GM23248 (cell line): ENCODE measurements at regions not wholly inside any gene's neighbourhood (a gene's known extent, or its start where the extent isn't known, plus 50 kb on each side); places are given as distances from the start of the nearest gene placed in this dataset.

Experiments
- DNase-seq: peaks from one replicate; pipeline ENCODE4 v3.0.0-alpha.2; 2015
- H2AFZ ChIP-seq: fragments of 200-600 bp; sonication (generic); 2 replicates; pipeline ENCODE4 v1.6.1; 2016; ENCODE audit warnings: antibody characterized with exemption
- H3F3A ChIP-seq: fragments of 200-600 bp; sonication (generic); 2 replicates; pipeline ENCODE4 v1.6.1; 2016; ENCODE audit warnings: mild to moderate bottlenecking, antibody characterized with exemption, mixed run types; ENCODE audit not compliant: insufficient read depth
- H3K27ac ChIP-seq: fragments of 200-600 bp; sonication (generic); 2 replicates; pipeline ENCODE4 v1.5.1; 2016; ENCODE audit warnings: mild to moderate bottlenecking
- H3K27me3 ChIP-seq: fragments of 200-600 bp; sonication (generic); replicated peaks from 2 replicates; pipeline ENCODE4 v1.6.1; 2016; ENCODE audit warnings: mild to moderate bottlenecking; ENCODE audit not compliant: insufficient read depth
- H3K36me3 ChIP-seq: fragments of 200-600 bp; sonication (generic); 2 replicates; pipeline ENCODE4 v1.6.1; 2016; ENCODE audit warnings: low read depth, mild to moderate bottlenecking
- H3K4me1 ChIP-seq: fragments of 200-600 bp; sonication (generic); 2 replicates; pipeline ENCODE4 v1.6.1; 2016; ENCODE audit warnings: mild to moderate bottlenecking; ENCODE audit not compliant: insufficient read depth
- H3K4me2 ChIP-seq: fragments of 200-600 bp; sonication (generic); one replicate; pipeline ENCODE4 v1.6.1; 2016; ENCODE audit warnings: mild to moderate bottlenecking; ENCODE audit not compliant: unreplicated experiment
- H3K4me3 ChIP-seq: fragments of 200-600 bp; sonication (generic); 2 replicates; pipeline ENCODE4 v1.5.1; 2016; ENCODE audit warnings: mild to moderate bottlenecking
- H3K79me2 ChIP-seq: fragments of 200-600 bp; sonication (generic); 2 replicates; pipeline ENCODE4 v1.6.1; 2016; ENCODE audit warnings: mild to moderate bottlenecking; ENCODE audit not compliant: insufficient read depth
- H3K9ac ChIP-seq: fragments of 200-600 bp; sonication (generic); 2 replicates; pipeline ENCODE4 v1.6.1; 2016; ENCODE audit warnings: mild to moderate bottlenecking
- H3K9me2 ChIP-seq: fragments of 200-600 bp; sonication (generic); 2 replicates; pipeline ENCODE4 v1.6.1; 2016; ENCODE audit warnings: mixed run types, mild to moderate bottlenecking, moderate library complexity; ENCODE audit not compliant: insufficient read depth
- H3K9me3 ChIP-seq: fragments of 200-600 bp; sonication (generic); one replicate; pipeline ENCODE4 v1.6.1; 2017; ENCODE audit warnings: low read depth
- H4K20me1 ChIP-seq: fragments of 200-600 bp; sonication (generic); 2 replicates; pipeline ENCODE4 v1.6.0; 2016; ENCODE audit not compliant: insufficient read depth
- EZH2 ChIP-seq: fragments of 200-600 bp; sonication (generic); IDR thresholded peaks from 2 replicates; pipeline ENCODE4 v1.6.1; 2018; ENCODE audit warnings: antibody characterized with exemption, mild to moderate bottlenecking; ENCODE audit not compliant: insufficient read depth, poor library complexity, severe bottlenecking
- EZH2phosphoT487 ChIP-seq: fragments of 200-600 bp; sonication (generic); IDR thresholded peaks from 2 replicates; pipeline ENCODE4 v1.6.1; 2018; ENCODE audit warnings: antibody characterized with exemption, moderate library complexity, mild to moderate bottlenecking, low read depth; ENCODE audit not compliant: insufficient read depth
- WGBS, 2 experiments: methylation state at CpG; one replicate each; pipeline ENCODE4 v1.1.6; 2015 to 2017; ENCODE audit warnings: low lambda C conversion rate in 2 of 2, low coverage in 1 of 2; ENCODE audit errors: missing lambda C conversion rate in 2 of 2; 5-methylcytosine and 5-hydroxymethylcytosine counted together
- in situ Hi-C: fragments of 300-500 bp; cut with MboI; formaldehyde crosslinking; loops from 2 replicates; pipeline ENCODE4 v1.15.0; 2020

DNA sequence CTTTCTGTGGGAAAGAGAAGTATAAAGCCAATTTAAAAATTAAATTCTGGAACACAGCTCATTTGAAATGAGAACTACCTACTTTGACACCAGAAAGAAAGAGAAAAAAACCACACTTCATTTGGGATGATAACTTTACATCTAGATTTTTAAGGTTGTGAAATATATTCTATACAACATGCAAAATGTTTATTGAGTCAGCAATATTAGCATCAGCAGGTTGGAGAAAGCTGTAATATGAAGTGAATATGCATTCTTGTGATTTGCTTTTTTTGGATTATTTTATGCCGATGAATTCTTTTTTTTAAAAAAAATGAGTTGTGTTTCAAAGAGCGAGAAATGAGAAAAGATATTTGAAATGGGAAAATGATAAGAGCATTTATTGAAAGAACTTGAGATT is 307.0 kb upstream of the DPPA4 start:
- peaks cover 8% of the 10 kb centered on the region for H3K4me1 ChIP-seq
- no peaks in the 10 kb centered on the region for H3K36me3 ChIP-seq
- in situ Hi-C loops = no loop called here
- 73 to 79% methylated on average over 2 of the region's 2 CpGs for WGBS, 2 experiments
- H3K79me2 ChIP-seq = no peaks in the 10 kb centered on the region
- TF ChIP-seq EZH2 = no peak
- no peak for TF ChIP-seq EZH2phosphoT487
- no peak overlapping the region for H3K27ac ChIP-seq
- no peak overlapping the region for H2AFZ ChIP-seq
- DNase-seq = no peak
- H3K27me3 ChIP-seq = no peaks in the 10 kb centered on the region; the same call in 1 of the 2 replicates
- no peaks in the 10 kb centered on the region for H3F3A ChIP-seq
- no peak overlapping the region for H3K4me3 ChIP-seq
- no peak overlapping the region for H3K9ac ChIP-seq
- H3K9me3 ChIP-seq = no peaks in the 10 kb centered on the region
- H4K20me1 ChIP-seq = no peaks in the 10 kb centered on the region
- no peak overlapping the region for H3K4me2 ChIP-seq
- H3K9me2 ChIP-seq = no peaks in the 10 kb centered on the region

DNA sequence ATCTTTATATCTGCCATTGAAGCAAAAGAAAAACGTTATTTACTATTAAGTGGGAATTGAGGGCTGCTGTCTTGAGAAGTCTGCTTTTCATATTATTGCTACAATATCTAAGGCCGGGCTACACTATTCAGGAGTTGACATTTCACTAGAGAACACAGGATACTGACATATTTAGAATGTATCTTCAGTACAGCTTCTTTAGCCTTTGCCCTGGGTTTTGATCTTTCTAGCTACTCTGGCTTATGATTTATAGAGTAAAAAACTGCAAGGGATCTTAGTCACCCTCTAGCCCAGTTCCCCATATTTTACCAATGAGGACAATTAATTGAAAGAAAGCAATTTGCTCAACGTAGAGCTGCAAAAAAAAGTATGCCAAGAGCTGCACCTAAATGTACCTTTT is 307.4 kb upstream of the DPPA4 start:
- no peaks in the 10 kb centered on the region for H3K9me3 ChIP-seq
- H3K9ac ChIP-seq = no peak overlapping the region
- no peaks in the 10 kb centered on the region for H3K36me3 ChIP-seq
- no peak for DNase-seq
- H4K20me1 ChIP-seq = no peaks in the 10 kb centered on the region
- no peak overlapping the region for H3K4me2 ChIP-seq
- in situ Hi-C loops = no loop called here
- H3K9me2 ChIP-seq = no peaks in the 10 kb centered on the region
- WGBS, 2 experiments = 24 to 27% methylated on average over 3 of the region's 3 CpGs
- peaks cover 8% of the 10 kb centered on the region for H3K4me1 ChIP-seq
- no peak overlapping the region for H3K4me3 ChIP-seq
- H3K27me3 ChIP-seq = no peaks in the 10 kb centered on the region; the same call in 1 of the 2 replicates
- no peak overlapping the region for H2AFZ ChIP-seq
- no peaks in the 10 kb centered on the region for H3K79me2 ChIP-seq
- H3F3A ChIP-seq = no peaks in the 10 kb centered on the region
- no peak overlapping the region for H3K27ac ChIP-seq
- no peak for TF ChIP-seq EZH2
- TF ChIP-seq EZH2phosphoT487 = no peak

DNA sequence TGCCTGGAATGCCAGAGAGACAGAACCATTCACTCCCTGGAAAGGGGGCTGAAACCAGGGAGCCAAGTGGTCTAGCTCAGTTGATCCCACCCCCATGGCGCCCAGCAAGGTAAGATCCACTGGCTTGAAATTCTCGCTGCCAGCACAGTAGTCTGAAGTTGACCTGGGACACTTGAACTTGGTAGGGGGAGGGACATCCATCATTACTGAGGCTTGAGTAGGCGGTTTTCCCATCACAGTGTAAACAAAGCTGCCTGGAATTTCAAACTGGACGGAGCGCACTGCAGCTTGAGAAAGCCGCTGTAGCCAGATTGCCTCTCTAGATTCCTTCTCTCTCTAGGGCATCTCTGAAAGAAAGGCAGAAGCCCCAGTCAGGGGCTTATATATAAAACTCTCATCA is 310.7 kb upstream of the DPPA4 start:
- Histone ChIP-seq H3K9me3 (no peaks in the 10 kb centered on the region), H3K9ac (no peak overlapping the region), H3K9me2 (no peaks in the 10 kb centered on the region), H3F3A (no peaks in the 10 kb centered on the region), H2AFZ (no peak overlapping the region), H3K27ac (no peak overlapping the region), H3K79me2 (no peaks in the 10 kb centered on the region), H3K4me1 (peaks cover 8% of the 10 kb centered on the region), H3K4me3 (no peak overlapping the region), H3K36me3 (no peaks in the 10 kb centered on the region), H3K27me3 (no peaks in the 10 kb centered on the region; the same call in 1 of the 2 replicates), H4K20me1 (no peaks in the 10 kb centered on the region), H3K4me2 (no peak overlapping the region)
- no peak for DNase-seq
- in situ Hi-C loops = no loop called here
- WGBS, 2 experiments = 56 to 59% methylated on average over 6 of the region's 6 CpGs
- TF ChIP-seq EZH2 (no peak), EZH2phosphoT487 (no peak)

DNA sequence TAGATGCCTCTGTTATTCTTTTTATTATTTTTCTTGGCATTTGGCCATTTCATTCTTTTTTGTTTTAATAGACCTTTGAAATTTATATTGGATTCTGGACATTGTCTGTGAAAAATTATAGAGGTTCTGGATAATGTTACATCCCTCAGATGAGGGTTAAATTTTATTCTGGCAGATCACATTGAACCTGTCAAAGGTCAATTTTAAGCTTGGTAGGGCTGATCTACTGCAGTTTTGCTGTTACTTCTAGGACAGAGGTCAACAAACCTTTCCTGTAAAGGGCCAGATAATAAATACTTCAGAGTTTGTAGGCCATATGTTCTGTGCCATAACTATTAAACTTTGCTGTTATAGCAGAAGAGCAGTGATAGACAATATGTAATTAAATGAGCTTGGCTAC is 318.9 kb upstream of the DPPA4 start:
- Histone ChIP-seq H3K9me3 (no peaks in the 10 kb centered on the region), H3K4me3 (no peak overlapping the region), H2AFZ (no peak overlapping the region), H3K9ac (no peak overlapping the region), H3K4me2 (no peak overlapping the region), H3K27ac (no peak overlapping the region), H3K36me3 (no peaks in the 10 kb centered on the region), H3K27me3 (no peaks in the 10 kb centered on the region), H3F3A (no peaks in the 10 kb centered on the region), H4K20me1 (no peaks in the 10 kb centered on the region), H3K79me2 (no peaks in the 10 kb centered on the region), H3K4me1 (no peaks in the 10 kb centered on the region), H3K9me2 (no peaks in the 10 kb centered on the region)
- TF ChIP-seq EZH2phosphoT487 (no peak), EZH2 (no peak)
- DNase-seq = no peak
- in situ Hi-C loops = no loop called here

DNA sequence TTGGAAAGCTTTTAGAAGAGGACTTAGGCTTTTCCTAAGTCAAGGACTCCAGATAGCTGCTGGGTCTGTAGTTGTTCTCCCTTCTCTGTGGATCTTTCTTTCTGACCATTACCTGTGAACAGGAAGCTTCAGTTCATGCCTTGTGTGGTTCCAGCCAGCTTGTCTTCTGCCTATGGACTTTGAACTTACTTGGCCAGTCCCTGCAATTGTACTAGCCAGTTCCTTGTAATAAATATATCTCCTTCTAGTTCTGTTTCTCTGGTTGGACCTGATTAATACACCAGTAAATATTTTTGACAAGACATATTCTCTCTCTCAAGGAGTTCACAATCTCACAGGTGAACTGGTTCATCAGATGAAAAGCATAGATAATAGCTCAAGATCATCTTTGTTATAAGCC is 341.3 kb upstream of the DPPA4 start:
- Histone ChIP-seq H3K36me3 (no peaks in the 10 kb centered on the region), H4K20me1 (no peaks in the 10 kb centered on the region), H3F3A (peaks cover 2% of the 10 kb centered on the region; the same call in 1 of the 2 replicates), H2AFZ (no peak overlapping the region), H3K9me2 (no peaks in the 10 kb centered on the region), H3K9ac (no peak overlapping the region), H3K9me3 (no peaks in the 10 kb centered on the region), H3K27ac (no peak overlapping the region), H3K4me2 (no peak overlapping the region), H3K4me1 (peaks cover 3% of the 10 kb centered on the region; the same call in 1 of the 2 replicates), H3K79me2 (no peaks in the 10 kb centered on the region), H3K4me3 (no peak overlapping the region), H3K27me3 (no peaks in the 10 kb centered on the region; the same call in 1 of the 2 replicates)
- TF ChIP-seq EZH2 (no peak), EZH2phosphoT487 (no peak)
- no peak for DNase-seq
- in situ Hi-C loops = no loop called here
